ENCODE measurements at regions not wholly inside any gene's neighbourhood (a gene's known extent, or its start where the extent isn't known, plus 50 kb on each side); places are given as distances from the start of the nearest gene placed in this dataset.

DNA sequence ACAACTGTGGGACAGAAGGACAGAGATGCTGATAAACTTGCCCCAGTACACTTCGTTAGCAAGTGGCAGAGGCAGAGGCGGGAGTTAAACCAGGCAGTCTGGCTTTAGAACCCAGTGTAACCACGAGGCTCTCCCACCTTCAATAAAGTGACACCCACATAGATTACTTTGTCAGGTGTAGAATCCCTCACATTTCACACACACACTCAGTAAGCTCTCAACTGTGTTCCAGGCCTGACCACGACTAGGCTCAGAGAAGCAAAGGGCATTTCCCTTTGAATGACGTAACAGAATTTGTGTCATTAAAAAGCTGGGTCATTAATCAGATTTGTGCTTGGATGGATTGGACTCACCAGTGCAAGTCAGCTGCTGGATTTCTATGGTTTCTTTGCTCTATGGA, 118.3 kb upstream of the RCN1 start:
- TF ChIP-seq, protein P1, sequence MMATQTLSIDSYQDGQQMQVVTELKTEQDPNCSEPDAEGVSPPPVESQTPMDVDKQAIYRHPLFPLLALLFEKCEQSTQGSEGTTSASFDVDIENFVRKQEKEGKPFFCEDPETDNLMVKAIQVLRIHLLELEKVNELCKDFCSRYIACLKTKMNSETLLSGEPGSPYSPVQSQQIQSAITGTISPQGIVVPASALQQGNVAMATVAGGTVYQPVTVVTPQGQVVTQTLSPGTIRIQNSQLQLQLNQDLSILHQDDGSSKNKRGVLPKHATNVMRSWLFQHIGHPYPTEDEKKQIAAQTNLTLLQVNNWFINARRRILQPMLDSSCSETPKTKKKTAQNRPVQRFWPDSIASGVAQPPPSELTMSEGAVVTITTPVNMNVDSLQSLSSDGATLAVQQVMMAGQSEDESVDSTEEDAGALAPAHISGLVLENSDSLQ (IDR thresholded peaks at IDR 0.05), result no peak
- TF ChIP-seq FOXK1 (CRISPR knock-in tag; IDR thresholded peaks at IDR 0.05; ENCODE audit: borderline replicate concordance), result no peak
- no peak for TF ChIP-seq CBX3 (IDR thresholded peaks at IDR 0.05; ENCODE audit: borderline replicate concordance in 1 of 2, low read length in 2 of 2)
- TF ChIP-seq ZNF324 (CRISPR knock-in tag; IDR thresholded peaks at IDR 0.05), result no peak
- TF ChIP-seq EP300 (IDR thresholded peaks at IDR 0.05; ENCODE audit: low read length), result no peak
- TF ChIP-seq CSDE1 (IDR thresholded peaks at IDR 0.05), result no peak
- TF ChIP-seq, protein P2, sequence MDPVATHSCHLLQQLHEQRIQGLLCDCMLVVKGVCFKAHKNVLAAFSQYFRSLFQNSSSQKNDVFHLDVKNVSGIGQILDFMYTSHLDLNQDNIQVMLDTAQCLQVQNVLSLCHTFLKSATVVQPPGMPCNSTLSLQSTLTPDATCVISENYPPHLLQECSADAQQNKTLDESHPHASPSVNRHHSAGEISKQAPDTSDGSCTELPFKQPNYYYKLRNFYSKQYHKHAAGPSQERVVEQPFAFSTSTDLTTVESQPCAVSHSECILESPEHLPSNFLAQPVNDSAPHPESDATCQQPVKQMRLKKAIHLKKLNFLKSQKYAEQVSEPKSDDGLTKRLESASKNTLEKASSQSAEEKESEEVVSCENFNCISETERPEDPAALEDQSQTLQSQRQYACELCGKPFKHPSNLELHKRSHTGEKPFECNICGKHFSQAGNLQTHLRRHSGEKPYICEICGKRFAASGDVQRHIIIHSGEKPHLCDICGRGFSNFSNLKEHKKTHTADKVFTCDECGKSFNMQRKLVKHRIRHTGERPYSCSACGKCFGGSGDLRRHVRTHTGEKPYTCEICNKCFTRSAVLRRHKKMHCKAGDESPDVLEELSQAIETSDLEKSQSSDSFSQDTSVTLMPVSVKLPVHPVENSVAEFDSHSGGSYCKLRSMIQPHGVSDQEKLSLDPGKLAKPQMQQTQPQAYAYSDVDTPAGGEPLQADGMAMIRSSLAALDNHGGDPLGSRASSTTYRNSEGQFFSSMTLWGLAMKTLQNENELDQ (CRISPR knock-in tag; IDR thresholded peaks at IDR 0.05; ENCODE audit: borderline replicate concordance), result no peak
- TF ChIP-seq ZFP36 (IDR thresholded peaks at IDR 0.05; ENCODE audit: low read depth, low read length, partially characterized antibody), result no peak
- no peak for TF ChIP-seq RAD51 (IDR thresholded peaks at IDR 0.05; ENCODE audit: borderline replicate concordance, low read depth)
